Mesenchymal stem cell (in vitro differentiated cells and primary cell): ENCODE measurements at regions not wholly inside any gene's neighbourhood (a gene's known extent, or its start where the extent isn't known, plus 50 kb on each side); places are given as distances from the start of the nearest gene placed in this dataset.

ENCODE experiments used
- DNase-seq: peaks from one replicate; pipeline ENCODE4 v3.0.0-alpha.2; 2013
- H2AFZ ChIP-seq: one replicate; pipeline ENCODE4 v1.6.1; 2013; ENCODE audit warnings: low read depth, mild to moderate bottlenecking, control low read depth, inconsistent platforms, low read length, moderate library complexity
- H2AK5ac ChIP-seq: 2 replicates; pipeline ENCODE4 v1.6.1; 2013; ENCODE audit warnings: low read length, moderate library complexity, mild to moderate bottlenecking, inconsistent platforms; ENCODE audit not compliant: severe bottlenecking
- H2BK120ac ChIP-seq: one replicate; pipeline ENCODE4 v1.6.1; 2013; ENCODE audit warnings: low read depth, mild to moderate bottlenecking, inconsistent platforms, low read length, moderate library complexity
- H2BK12ac ChIP-seq, 2 experiments: one replicate each; pipeline ENCODE4 v1.6.1; 2013; ENCODE audit warnings: inconsistent platforms in 2 of 2, low read length in 2 of 2, mild to moderate bottlenecking in 2 of 2, moderate library complexity in 2 of 2, control low read depth in 1 of 2
- H2BK15ac ChIP-seq: one replicate; pipeline ENCODE4 v1.6.1; 2013; ENCODE audit warnings: mild to moderate bottlenecking, low read depth, inconsistent platforms; ENCODE audit not compliant: poor library complexity, severe bottlenecking
- H2BK5ac ChIP-seq: 2 replicates; pipeline ENCODE4 v1.6.1; 2013; ENCODE audit warnings: low read depth, mild to moderate bottlenecking, low read length, control low read depth, inconsistent platforms; ENCODE audit not compliant: poor library complexity, severe bottlenecking
- H3K14ac ChIP-seq, 2 experiments: one replicate each; pipeline ENCODE4 v1.6.1; 2013; ENCODE audit warnings: inconsistent platforms in 2 of 2, low read length in 2 of 2, control low read depth in 1 of 2, mild to moderate bottlenecking in 1 of 2, moderate library complexity in 1 of 2
- H3K18ac ChIP-seq, 2 experiments: one replicate each; pipeline ENCODE4 v1.6.1; 2013; ENCODE audit warnings: inconsistent platforms in 2 of 2, low read length in 2 of 2, control low read depth in 1 of 2, low read depth in 1 of 2, mild to moderate bottlenecking in 1 of 2
- H3K23ac ChIP-seq, 2 experiments: one replicate each; pipeline ENCODE4 v1.6.1; 2013; ENCODE audit warnings: inconsistent platforms in 2 of 2, low read length in 2 of 2, mild to moderate bottlenecking in 2 of 2, moderate library complexity in 2 of 2, control low read depth in 1 of 2
- H3K27ac ChIP-seq: 2 replicates; pipeline ENCODE4 v1.5.1; 2013; ENCODE audit warnings: mild to moderate bottlenecking, moderate library complexity, low read length, control low read depth, inconsistent platforms; ENCODE audit not compliant: poor library complexity, severe bottlenecking
- H3K27me3 ChIP-seq, 2 experiments: 2 replicates each; pipeline versions ENCODE4 v1.6.1 to v1.7.0; 2013; ENCODE audit warnings: low read length in 2 of 2, mild to moderate bottlenecking in 2 of 2, moderate library complexity in 2 of 2, control low read depth in 1 of 2, inconsistent platforms in 1 of 2; ENCODE audit not compliant: control insufficient read depth in 1 of 2, insufficient read depth in 1 of 2
- H3K36me3 ChIP-seq, 2 experiments: 2 replicates each; pipeline versions ENCODE4 v1.6.1 to v1.7.0; 2013; ENCODE audit warnings: low read length in 2 of 2, control low read depth in 1 of 2, inconsistent platforms in 1 of 2, low read depth in 1 of 2, mild to moderate bottlenecking in 1 of 2; ENCODE audit not compliant: insufficient read depth in 2 of 2, control insufficient read depth in 1 of 2
- H3K4ac ChIP-seq, 2 experiments: one replicate each; pipeline ENCODE4 v1.6.1; 2013; ENCODE audit warnings: inconsistent platforms in 2 of 2, low read length in 2 of 2, mild to moderate bottlenecking in 2 of 2, moderate library complexity in 2 of 2, control low read depth in 1 of 2, low read depth in 1 of 2
- H3K4me1 ChIP-seq: 2 replicates; pipeline ENCODE4 v1.6.1; 2013; ENCODE audit warnings: low read depth, low read length, control low read depth; ENCODE audit not compliant: control insufficient read depth, insufficient read depth
- H3K4me2 ChIP-seq: 2 replicates; pipeline ENCODE4 v1.6.1; 2013; ENCODE audit warnings: low read length, mild to moderate bottlenecking, inconsistent platforms; ENCODE audit not compliant: poor library complexity, severe bottlenecking
- H3K4me3 ChIP-seq, 2 experiments: 2 replicates each; pipeline versions ENCODE4 v1.5.1 to v1.7.0; 2013; ENCODE audit warnings: low read length in 2 of 2, mild to moderate bottlenecking in 2 of 2, control low read depth in 1 of 2, low read depth in 1 of 2; ENCODE audit not compliant: insufficient read depth in 1 of 2
- H3K79me1 ChIP-seq: replicated peaks from 2 replicates; pipeline ENCODE4 v1.6.1; 2013; ENCODE audit warnings: mild to moderate bottlenecking, control low read depth, low read length, inconsistent platforms; ENCODE audit not compliant: poor library complexity, severe bottlenecking
- H3K9ac ChIP-seq: 2 replicates; pipeline ENCODE4 v1.7.0; 2013; ENCODE audit warnings: mild to moderate bottlenecking, low read length, moderate library complexity
- H3K9me3 ChIP-seq: 2 replicates; pipeline ENCODE4 v1.7.0; 2013; ENCODE audit warnings: mild to moderate bottlenecking, low read length; ENCODE audit not compliant: control insufficient read depth
- H4K8ac ChIP-seq: one replicate; pipeline ENCODE4 v1.6.1; 2013; ENCODE audit warnings: inconsistent platforms, mild to moderate bottlenecking, low read length, moderate library complexity
- H4K91ac ChIP-seq: one replicate; pipeline ENCODE4 v1.6.1; 2013; ENCODE audit warnings: mild to moderate bottlenecking, low read length, inconsistent platforms
- WGBS: methylation state at CpG from one replicate; pipeline ENCODE4 v1.1.7; 2013; ENCODE audit warnings: mixed read lengths; 5-methylcytosine and 5-hydroxymethylcytosine counted together

- no peak for DNase-seq
- no peak overlapping the region for H4K91ac ChIP-seq
- H3K36me3 ChIP-seq: no peaks in the 10 kb centered on the region
- H3K18ac ChIP-seq: no peak overlapping the region
- no peak overlapping the region for H2BK120ac ChIP-seq
- no peak overlapping the region for H2AK5ac ChIP-seq
- H3K79me1 ChIP-seq: no peaks in the 10 kb centered on the region
- H2AFZ ChIP-seq: no peak overlapping the region
- no peak overlapping the region for H3K9ac ChIP-seq
- WGBS: 81% methylated on average over 4 of the region's 5 CpGs
- no peak overlapping the region for H2BK5ac ChIP-seq
- no peak overlapping the region for H3K23ac ChIP-seq
- H3K27me3 ChIP-seq: no peaks in the 10 kb centered on the region
- no peak overlapping the region for H3K14ac ChIP-seq
- H2BK12ac ChIP-seq: no peak overlapping the region
- no peak overlapping the region for H3K4me2 ChIP-seq
- H4K8ac ChIP-seq: no peak overlapping the region
- H2BK15ac ChIP-seq: no peak overlapping the region
- no peak overlapping the region for H3K4me3 ChIP-seq
- no peak overlapping the region for H3K4ac ChIP-seq
- no peaks in the 10 kb centered on the region for H3K4me1 ChIP-seq
- peaks cover 4% of the 10 kb centered on the region for H3K9me3 ChIP-seq
- H3K27ac ChIP-seq: no peak overlapping the region
These were observed 284.6 kb upstream of the RARB start for GRCh38 chr3:25143356-25144025.

- H2BK12ac ChIP-seq: no peak overlapping the region
- no peak overlapping the region for H3K14ac ChIP-seq
- WGBS: no CpG with 5 or more reads among the region's 4 CpGs
- H3K18ac ChIP-seq: no peak overlapping the region
- H3K4ac ChIP-seq: no peak overlapping the region
- H3K23ac ChIP-seq: no peak overlapping the region
- no peak overlapping the region for H3K27ac ChIP-seq
- no peak overlapping the region for H4K8ac ChIP-seq
- no peaks in the 10 kb centered on the region for H3K27me3 ChIP-seq
- no peak overlapping the region for H4K91ac ChIP-seq
- H2BK15ac ChIP-seq: no peak overlapping the region
- DNase-seq: no peak
- H3K4me2 ChIP-seq: no peak overlapping the region
- H2BK120ac ChIP-seq: no peak overlapping the region
- H3K36me3 ChIP-seq: no peaks in the 10 kb centered on the region
- H3K4me3 ChIP-seq: no peak overlapping the region
- peaks cover 4% of the 10 kb centered on the region for H3K9me3 ChIP-seq
- H2AK5ac ChIP-seq: no peak overlapping the region
- no peak overlapping the region for H2AFZ ChIP-seq
- no peak overlapping the region for H3K9ac ChIP-seq
- H2BK5ac ChIP-seq: no peak overlapping the region
- H3K4me1 ChIP-seq: no peaks in the 10 kb centered on the region
- H3K79me1 ChIP-seq: no peaks in the 10 kb centered on the region
These were observed 283.6 kb upstream of the RARB start for GRCh38 chr3:25144430-25144829.

- no peak overlapping the region for H3K4me2 ChIP-seq
- H2BK120ac ChIP-seq: no peak overlapping the region
- no peak overlapping the region for H2BK15ac ChIP-seq
- H3K9ac ChIP-seq: no peak overlapping the region
- H3K4me1 ChIP-seq: no peaks in the 10 kb centered on the region
- no peak overlapping the region for H3K4ac ChIP-seq
- H3K4me3 ChIP-seq: no peak overlapping the region
- H3K27ac ChIP-seq: no peak overlapping the region
- H4K91ac ChIP-seq: no peak overlapping the region
- no peaks in the 10 kb centered on the region for H3K36me3 ChIP-seq
- H3K79me1 ChIP-seq: no peaks in the 10 kb centered on the region
- DNase-seq: no peak
- WGBS: no CpG with 5 or more reads among the region's 1 CpG
- H2BK5ac ChIP-seq: no peak overlapping the region
- peaks cover under 1% of the 10 kb centered on the region for H3K9me3 ChIP-seq
- H3K23ac ChIP-seq: no peak overlapping the region
- no peak overlapping the region for H2BK12ac ChIP-seq
- H3K27me3 ChIP-seq: no peaks in the 10 kb centered on the region
- no peak overlapping the region for H3K18ac ChIP-seq
- H2AFZ ChIP-seq: no peak overlapping the region
- H4K8ac ChIP-seq: no peak overlapping the region
- no peak overlapping the region for H2AK5ac ChIP-seq
- H3K14ac ChIP-seq: no peak overlapping the region
These were observed 282.9 kb upstream of the RARB start for GRCh38 chr3:25145176-25145575.

GRCh38 chr3:25150199-25150598 is 277.9 kb upstream of the RARB start:
- H4K8ac ChIP-seq: peak overlapping the region; percentile 51
- WGBS: 88% methylated on average over 1 of the region's 1 CpG

More at GRCh38 chr3:25150199-25150598, 277.9 kb upstream of the RARB start:
- no peak overlapping the region for H3K4me3 ChIP-seq
- no peak overlapping the region for H2BK15ac ChIP-seq
- H2BK5ac ChIP-seq: no peak overlapping the region
- H2AFZ ChIP-seq: no peak overlapping the region
- H3K9me3 ChIP-seq: no peaks in the 10 kb centered on the region
- H2AK5ac ChIP-seq: no peak overlapping the region
- H3K4me1 ChIP-seq: no peaks in the 10 kb centered on the region
- no peak overlapping the region for H3K23ac ChIP-seq
- H4K91ac ChIP-seq: no peak overlapping the region
- no peak overlapping the region for H3K18ac ChIP-seq
- no peak for DNase-seq
- H2BK120ac ChIP-seq: no peak overlapping the region
- no peak overlapping the region for H3K4ac ChIP-seq
- H3K4me2 ChIP-seq: no peak overlapping the region
- H3K14ac ChIP-seq: no peak overlapping the region
- no peaks in the 10 kb centered on the region for H3K36me3 ChIP-seq
- no peak overlapping the region for H2BK12ac ChIP-seq
- H3K79me1 ChIP-seq: no peaks in the 10 kb centered on the region
- H3K9ac ChIP-seq: no peak overlapping the region
- no peak overlapping the region for H3K27ac ChIP-seq
- no peaks in the 10 kb centered on the region for H3K27me3 ChIP-seq
